T1000 (cell line): ENCODE measurements at regions not wholly inside any gene's neighbourhood (a gene's known extent, or its start where the extent isn't known, plus 50 kb on each side); places are given as distances from the start of the nearest gene placed in this dataset.
A peak's percentile ranks its signal among the peaks of the same experiment; 100 is the strongest.

Experiments used
- DNase-seq: peaks from one replicate; lab custom pipeline; 2025; ENCODE audit warnings: mixed read lengths; lab: John Stamatoyannopoulos, UW

DNA sequence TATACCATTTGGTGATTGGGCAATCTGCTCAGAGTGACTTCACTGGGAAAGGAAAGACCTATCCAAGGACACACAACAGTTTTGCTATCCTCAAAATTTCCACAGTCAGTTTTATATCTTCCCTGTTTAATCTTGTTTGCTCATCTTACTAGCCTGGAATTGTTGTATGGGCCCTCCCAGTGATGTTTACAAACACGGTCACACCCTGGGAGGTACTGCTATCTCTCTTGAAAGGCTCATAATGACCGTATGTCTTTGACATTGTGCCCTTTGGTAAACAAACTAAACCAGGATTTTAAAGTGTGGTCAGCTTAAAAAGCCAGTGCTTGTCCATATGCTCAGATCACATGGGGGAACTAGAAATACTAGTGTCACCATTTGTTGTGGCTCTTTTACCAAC, 277.0 kb downstream of the CDH2 start:
- DNase-seq = no peak

- no peak for DNase-seq
Measured at GRCh38 chr18:27894746-27895145, 282.2 kb downstream of the CDH2 start.

GRCh38 chr18:27887711-27888495, 289.0 kb downstream of the CDH2 start:
- DNase-seq = no peak

DNA sequence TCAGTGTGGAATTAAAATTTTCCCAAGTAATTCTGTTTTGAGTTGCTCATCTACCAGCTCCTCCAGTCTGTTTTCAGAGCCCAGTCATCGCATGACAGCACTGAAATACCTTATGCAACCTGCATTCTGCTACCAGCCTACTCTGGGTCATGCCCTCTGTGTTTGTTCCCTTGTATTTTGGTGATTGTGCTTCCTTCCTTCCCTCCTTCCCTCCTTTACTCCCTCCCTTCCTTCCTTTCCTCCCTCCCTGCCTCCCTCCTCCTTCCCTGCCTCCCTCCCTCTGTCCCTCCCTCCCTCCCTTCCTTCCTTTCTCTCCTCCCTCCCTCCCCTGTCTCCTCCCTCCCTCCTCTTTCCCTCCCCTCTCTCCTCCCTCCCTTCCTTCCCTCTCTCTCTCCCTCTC, 289.6 kb downstream of the CDH2 start:
- DNase-seq = peak; percentile 6

- no peak for DNase-seq
Measured at GRCh38 chr18:27879540-27879939, 297.4 kb downstream of the CDH2 start.

GRCh38 chr18:27871726-27872125, 305.2 kb downstream of the CDH2 start:
- DNase-seq = no peak

DNA sequence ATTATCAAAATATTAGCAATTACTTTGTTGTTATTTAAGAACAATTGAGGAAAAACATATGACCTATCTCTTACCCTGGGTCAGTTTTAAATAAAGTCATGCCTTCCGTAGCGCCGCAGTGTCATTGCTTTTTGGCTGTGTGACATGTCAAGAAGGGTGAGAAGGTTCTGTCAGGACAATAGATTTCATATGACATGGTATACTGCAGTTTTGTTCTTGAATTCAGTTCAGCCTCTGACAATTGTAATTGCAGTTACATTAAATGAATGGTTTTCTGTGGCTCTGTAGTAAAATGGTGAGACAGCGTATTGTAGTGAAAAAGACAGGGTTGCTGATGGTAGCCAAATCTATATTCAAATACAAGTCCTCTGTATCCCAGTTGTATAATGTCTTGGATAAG, 307.2 kb downstream of the CDH2 start:
- no peak for DNase-seq

GRCh38 chr18:27865431-27865830, 311.5 kb downstream of the CDH2 start:
- no peak for DNase-seq

GRCh38 chr18:27863780-27864430, 313.0 kb downstream of the CDH2 start:
- no peak for DNase-seq

DNA sequence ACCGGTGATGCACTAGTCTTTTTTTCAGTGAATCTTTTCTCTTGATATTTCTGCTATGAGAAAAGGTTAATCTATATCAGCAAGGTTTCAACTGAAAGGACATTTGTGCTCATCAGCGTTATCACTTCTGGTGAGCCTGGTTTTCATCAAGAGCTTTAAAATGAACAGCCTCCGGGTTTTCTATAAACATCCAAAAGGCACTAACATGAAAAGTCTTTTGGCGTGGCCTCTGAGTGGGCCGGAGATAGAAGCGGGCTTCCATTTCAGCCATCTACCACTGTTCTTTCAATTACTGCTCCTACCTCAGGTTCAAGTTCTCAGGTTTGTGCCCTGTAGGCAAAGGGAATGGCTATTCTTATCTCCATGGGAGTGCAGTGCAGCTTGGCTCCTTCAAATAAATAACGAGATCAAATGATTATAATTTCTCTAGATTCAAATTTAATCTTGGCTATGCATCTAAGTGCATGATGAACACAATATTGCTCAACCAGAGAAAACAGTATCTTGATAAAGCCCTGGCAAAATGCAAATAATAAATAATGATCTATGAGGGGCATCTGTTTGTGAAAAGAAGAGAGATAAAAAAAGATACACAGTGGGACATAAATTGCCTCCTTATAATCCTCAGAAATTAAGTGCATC, 314.8 kb downstream of the CDH2 start:
- DNase-seq = no peak

DNA sequence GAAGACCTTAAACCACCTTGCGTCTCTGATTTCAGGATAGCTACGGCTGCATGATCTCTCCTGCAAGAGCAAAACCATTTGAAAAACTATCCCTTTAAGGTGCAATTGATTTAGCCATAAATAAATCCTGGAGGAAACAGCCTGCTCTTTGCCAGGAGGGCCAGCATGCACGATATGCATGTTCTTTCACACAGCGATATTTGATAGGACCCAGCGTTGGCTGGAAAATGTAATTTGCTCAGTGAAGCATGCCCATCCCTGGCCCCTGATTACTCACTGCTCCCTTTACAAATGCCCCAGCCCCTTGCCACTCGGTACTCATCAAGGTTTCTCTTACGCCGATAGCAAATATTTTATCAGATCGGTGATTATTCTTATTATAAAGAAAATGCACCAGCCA, 315.4 kb downstream of the CDH2 start:
- no peak for DNase-seq

DNA sequence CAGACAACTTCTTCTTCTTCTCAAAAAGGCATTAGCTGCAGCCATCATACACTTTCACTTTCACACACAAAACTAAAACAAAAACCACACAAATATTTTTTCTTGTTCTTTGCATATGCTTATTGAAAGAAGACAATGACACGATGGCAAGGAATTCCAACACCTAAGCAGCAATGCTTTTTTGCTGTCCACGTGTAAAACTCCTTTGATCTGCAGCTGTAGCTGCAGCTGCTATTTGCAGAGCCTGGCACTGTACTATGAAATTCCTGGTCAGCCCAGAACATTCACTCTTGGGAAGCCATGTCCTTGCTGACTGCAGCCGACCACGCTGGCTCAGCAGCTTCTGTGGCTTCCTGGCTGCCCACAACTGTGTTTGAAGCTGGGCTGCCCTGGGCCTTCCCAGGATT, 316.2 kb downstream of the CDH2 start:
- no peak for DNase-seq

GRCh38 chr18:27860011-27860410, 316.9 kb downstream of the CDH2 start:
- no peak for DNase-seq

DNA sequence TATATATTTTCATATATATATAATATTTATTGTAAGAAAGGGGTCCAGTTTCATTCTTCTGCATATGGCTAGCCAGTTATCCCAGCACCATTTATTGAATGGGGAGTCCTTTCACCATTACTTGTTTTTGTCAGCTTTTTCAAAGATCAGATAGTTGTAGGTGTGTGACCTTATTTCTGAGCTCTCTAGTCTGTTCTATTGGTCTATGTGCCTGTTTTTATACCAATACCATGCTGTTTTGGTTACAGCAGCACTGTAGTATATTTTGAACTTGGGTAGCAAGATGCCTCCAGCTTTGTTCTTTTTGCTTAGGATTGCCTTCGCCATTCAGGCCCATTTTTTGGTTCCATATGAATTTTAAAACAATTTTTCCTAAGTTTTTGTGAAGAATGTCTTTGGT, 320.1 kb downstream of the CDH2 start:
- no peak for DNase-seq

DNA sequence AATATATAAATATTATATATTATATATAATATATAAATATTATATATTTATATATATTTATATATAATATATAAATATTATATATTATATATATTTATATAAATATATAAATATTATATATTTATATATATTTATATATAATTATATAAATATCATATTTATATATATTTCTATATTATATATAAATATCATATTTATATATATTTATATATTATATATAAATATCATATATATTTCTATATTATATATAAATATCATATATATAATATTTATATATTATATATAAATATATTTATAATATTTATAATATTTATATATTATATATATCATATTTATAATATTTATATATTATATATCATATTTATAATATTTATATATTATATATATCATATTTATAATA, 321.4 kb downstream of the CDH2 start:
- no peak for DNase-seq

- no peak for DNase-seq
Measured at GRCh38 chr18:27854631-27855030, 322.3 kb downstream of the CDH2 start.

- no peak for DNase-seq
Measured at GRCh38 chr18:27848336-27848735, 328.6 kb downstream of the CDH2 start.

- DNase-seq = no peak
Measured at GRCh38 chr18:27847412-27847811, 329.5 kb downstream of the CDH2 start.

- DNase-seq = no peak
Measured at GRCh38 chr18:27845897-27846296, 331.0 kb downstream of the CDH2 start.

DNA sequence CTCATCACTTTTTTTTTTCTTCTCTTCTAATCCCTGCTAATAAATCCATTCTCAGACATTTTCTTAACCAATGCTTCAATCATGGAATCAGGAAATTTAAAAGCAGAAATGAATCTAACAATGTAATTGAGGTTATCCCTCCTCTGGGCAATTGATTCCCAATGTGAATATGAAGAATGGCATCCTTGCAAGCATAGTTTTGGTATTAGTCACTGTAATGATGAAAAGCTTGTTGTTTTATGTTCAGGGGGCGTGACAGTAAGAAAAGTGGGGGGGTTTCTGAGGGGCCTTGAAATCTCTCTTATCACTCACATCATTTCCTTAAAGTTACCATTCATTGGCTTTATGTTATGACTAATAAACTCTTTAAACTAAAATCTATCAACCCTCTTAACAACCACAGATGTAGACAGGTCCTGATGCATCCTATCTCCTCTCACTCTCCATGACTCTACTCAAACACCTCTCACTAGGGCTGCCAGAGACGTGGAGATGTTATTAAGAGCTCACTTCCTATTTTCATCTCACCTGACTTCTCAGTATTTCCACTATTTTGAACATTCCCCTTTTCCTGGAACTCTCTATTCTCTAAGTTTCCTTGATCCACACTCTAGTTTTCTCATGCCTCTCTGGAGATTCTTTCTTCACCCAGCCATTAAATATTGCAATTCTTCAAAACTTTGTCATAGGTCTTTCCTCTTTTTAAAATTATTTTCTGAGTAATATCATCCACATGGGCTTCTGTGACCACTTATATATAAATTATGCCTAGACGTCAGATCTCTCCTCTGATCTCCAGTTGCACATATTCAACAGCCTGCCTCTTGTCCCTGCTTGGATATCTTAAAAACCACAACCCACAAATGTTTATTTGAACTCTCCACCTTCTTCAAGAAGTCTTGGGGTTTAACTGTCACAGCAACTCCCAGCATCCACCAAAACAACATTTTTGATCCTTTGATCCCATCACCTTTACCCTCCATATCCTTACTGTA, 332.9 kb downstream of the CDH2 start:
- DNase-seq = peak; percentile 4

DNA sequence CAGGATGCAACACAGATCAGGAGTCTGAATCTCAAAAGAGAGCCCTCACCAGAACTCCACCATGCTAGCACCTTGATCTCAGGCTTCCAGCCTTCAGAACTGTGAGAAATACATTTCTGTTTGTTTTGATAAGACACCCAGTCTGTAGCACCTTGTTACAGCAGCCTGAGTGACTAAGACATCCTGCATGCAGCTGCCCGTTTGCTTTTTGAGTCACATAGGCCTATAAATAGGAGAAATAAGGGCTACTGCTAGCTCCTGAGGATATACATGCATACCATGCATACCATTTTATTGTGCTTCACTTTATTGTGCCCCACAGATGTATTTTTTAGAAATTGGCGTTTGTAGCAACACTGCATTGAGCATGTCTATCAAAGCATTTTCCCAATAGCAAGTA, 337.8 kb downstream of the CDH2 start:
- peak; percentile 29 for DNase-seq

GRCh38 chr18:27838225-27838624, 338.7 kb downstream of the CDH2 start:
- DNase-seq = no peak
